NB4 (cell line): ENCODE measurements at regions not wholly inside any gene's neighbourhood (a gene's known extent, or its start where the extent isn't known, plus 50 kb on each side); places are given as distances from the start of the nearest gene placed in this dataset.
A peak's percentile ranks its signal among the peaks of the same experiment; 100 is the strongest.
"Not testable (repeated sequence)": the region's sequence is repeated elsewhere in the genome, so short reads cannot be mapped to it uniquely, and the experiment has no call there.

ENCODE experiments used
- DNase-seq: peaks from one replicate; pipeline ENCODE4 v3.0.0; 2010; ENCODE audit warnings: low read depth
- H3K4me3 ChIP-seq: one replicate; pipeline ENCODE4 v1.5.1; 2011; ENCODE audit warnings: mild to moderate bottlenecking, low read depth, low read length, moderate library complexity
- CTCF ChIP-seq: IDR thresholded peaks from one replicate; pipeline ENCODE4 v1.5.1; 2012; ENCODE audit warnings: low read depth, low read length
- MAX ChIP-seq: IDR thresholded peaks from 2 replicates; pipeline ENCODE4 v1.6.1; 2011; ENCODE audit warnings: low read depth, low read length
- MYC ChIP-seq: IDR thresholded peaks from 2 replicates; pipeline ENCODE4 v1.6.1; 2011; ENCODE audit warnings: low read depth, low read length
- POLR2A ChIP-seq: IDR thresholded peaks from 2 replicates; pipeline ENCODE4 v1.6.1; 2011; ENCODE audit warnings: mild to moderate bottlenecking; ENCODE audit not compliant: insufficient read length; ENCODE audit errors: extremely low read depth

GRCh38 chr6:11942185-11942864, 69.8 kb upstream of the HIVEP1 start:
- no peak for DNase-seq

GRCh38 chr6:11940532-11941166, 71.5 kb upstream of the HIVEP1 start:
- DNase-seq = not testable (repeated sequence)

More at GRCh38 chr6:11942185-11942864, 69.8 kb upstream of the HIVEP1 start:
- H3K4me3 ChIP-seq = no peak overlapping the region
- TF ChIP-seq POLR2A = no peak
- TF ChIP-seq MYC = no peak

GRCh38 chr6:11938285-11938890, 73.7 kb upstream of the HIVEP1 start:
- TF ChIP-seq MAX = no peak
- H3K4me3 ChIP-seq = no peak overlapping the region
- peak; percentile 21 for DNase-seq

More at GRCh38 chr6:11940532-11941166, 71.5 kb upstream of the HIVEP1 start:
- H3K4me3 ChIP-seq = not testable (repeated sequence)

GRCh38 chr6:11934638-11935037, 77.5 kb upstream of the HIVEP1 start:
- no peak for TF ChIP-seq CTCF
- TF ChIP-seq MYC = no peak
- no peak for TF ChIP-seq MAX
- TF ChIP-seq POLR2A = no peak
- no peak overlapping the region for H3K4me3 ChIP-seq
- no peak for DNase-seq

GRCh38 chr6:11932892-11933291, 79.2 kb upstream of the HIVEP1 start:
- not testable (repeated sequence) for H3K4me3 ChIP-seq, DNase-seq

GRCh38 chr6:11931296-11932035, 80.6 kb upstream of the HIVEP1 start:
- DNase-seq = no peak
- no peak overlapping the region for H3K4me3 ChIP-seq
- TF ChIP-seq CTCF (no peak), MYC (no peak), POLR2A (no peak), MAX (no peak)

GRCh38 chr6:11930834-11931233, 81.3 kb upstream of the HIVEP1 start:
- not testable (repeated sequence) for DNase-seq, H3K4me3 ChIP-seq

GRCh38 chr6:11930240-11930639, 81.9 kb upstream of the HIVEP1 start:
- no peak for DNase-seq

More at GRCh38 chr6:11930240-11930639, 81.9 kb upstream of the HIVEP1 start:
- TF ChIP-seq POLR2A (no peak), MAX (no peak), MYC (no peak), CTCF (no peak)
- H3K4me3 ChIP-seq = no peak overlapping the region
